PFSK-1 (cell line): ENCODE measurements at regions not wholly inside any gene's neighbourhood (a gene's known extent, or its start where the extent isn't known, plus 50 kb on each side); places are given as distances from the start of the nearest gene placed in this dataset.

ENCODE experiments used
- FOXP2 ChIP-seq: optimal IDR thresholded peaks from 2 replicates; pipeline ENCODE3; 2011; ENCODE audit warnings: borderline replicate concordance, control low read depth, inconsistent platforms; ENCODE audit not compliant: insufficient read depth; ENCODE audit errors: extremely low read length, extremely low read depth
- POLR2AphosphoS5 ChIP-seq: IDR thresholded peaks from 2 replicates; pipeline ENCODE4 v1.6.1; 2012; ENCODE audit warnings: low read depth, mild to moderate bottlenecking, control low read depth, low read length, moderate library complexity
- SIN3A ChIP-seq: IDR thresholded peaks from 2 replicates; pipeline ENCODE4 v1.6.1; 2012; ENCODE audit warnings: mild to moderate bottlenecking, low read length, moderate library complexity, borderline replicate concordance; ENCODE audit not compliant: insufficient read depth
- TAF1 ChIP-seq: IDR thresholded peaks from 2 replicates; pipeline ENCODE4 v1.6.1; 2012; ENCODE audit warnings: low read length, control low read depth, borderline replicate concordance; ENCODE audit not compliant: insufficient read depth
- TF ChIP-seq, protein P1 (sequence below), 2 experiments: IDR thresholded peaks; 2 replicates each; pipeline versions ENCODE4 v1.6.1 to v1.8.0; 2011 to 2012; ENCODE audit warnings: low read depth in 2 of 2, low read length in 2 of 2, control low read depth in 1 of 2, inconsistent platforms in 1 of 2, mild to moderate bottlenecking in 1 of 2, moderate library complexity in 1 of 2; ENCODE audit not compliant: insufficient read depth in 1 of 2

DNA sequence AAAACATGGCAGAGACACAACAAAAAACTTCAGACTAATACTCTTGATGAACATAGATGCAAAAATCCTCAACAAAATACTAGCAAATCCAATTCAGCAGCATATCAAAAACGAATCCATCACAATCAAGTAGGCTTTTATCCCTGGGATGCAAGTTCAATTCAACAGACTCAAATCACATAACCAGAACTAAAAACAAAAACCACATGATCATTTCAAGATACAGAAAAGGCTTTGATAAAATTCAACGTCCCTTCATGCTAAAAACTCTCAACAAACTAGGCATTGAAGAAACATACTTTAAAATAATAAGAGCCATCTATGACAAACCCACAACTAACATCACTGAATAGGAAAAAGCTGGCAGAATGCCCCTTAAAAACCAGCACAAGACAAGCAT is 93.6 kb downstream of the TUSC1 start:
- TF ChIP-seq, protein P1, sequence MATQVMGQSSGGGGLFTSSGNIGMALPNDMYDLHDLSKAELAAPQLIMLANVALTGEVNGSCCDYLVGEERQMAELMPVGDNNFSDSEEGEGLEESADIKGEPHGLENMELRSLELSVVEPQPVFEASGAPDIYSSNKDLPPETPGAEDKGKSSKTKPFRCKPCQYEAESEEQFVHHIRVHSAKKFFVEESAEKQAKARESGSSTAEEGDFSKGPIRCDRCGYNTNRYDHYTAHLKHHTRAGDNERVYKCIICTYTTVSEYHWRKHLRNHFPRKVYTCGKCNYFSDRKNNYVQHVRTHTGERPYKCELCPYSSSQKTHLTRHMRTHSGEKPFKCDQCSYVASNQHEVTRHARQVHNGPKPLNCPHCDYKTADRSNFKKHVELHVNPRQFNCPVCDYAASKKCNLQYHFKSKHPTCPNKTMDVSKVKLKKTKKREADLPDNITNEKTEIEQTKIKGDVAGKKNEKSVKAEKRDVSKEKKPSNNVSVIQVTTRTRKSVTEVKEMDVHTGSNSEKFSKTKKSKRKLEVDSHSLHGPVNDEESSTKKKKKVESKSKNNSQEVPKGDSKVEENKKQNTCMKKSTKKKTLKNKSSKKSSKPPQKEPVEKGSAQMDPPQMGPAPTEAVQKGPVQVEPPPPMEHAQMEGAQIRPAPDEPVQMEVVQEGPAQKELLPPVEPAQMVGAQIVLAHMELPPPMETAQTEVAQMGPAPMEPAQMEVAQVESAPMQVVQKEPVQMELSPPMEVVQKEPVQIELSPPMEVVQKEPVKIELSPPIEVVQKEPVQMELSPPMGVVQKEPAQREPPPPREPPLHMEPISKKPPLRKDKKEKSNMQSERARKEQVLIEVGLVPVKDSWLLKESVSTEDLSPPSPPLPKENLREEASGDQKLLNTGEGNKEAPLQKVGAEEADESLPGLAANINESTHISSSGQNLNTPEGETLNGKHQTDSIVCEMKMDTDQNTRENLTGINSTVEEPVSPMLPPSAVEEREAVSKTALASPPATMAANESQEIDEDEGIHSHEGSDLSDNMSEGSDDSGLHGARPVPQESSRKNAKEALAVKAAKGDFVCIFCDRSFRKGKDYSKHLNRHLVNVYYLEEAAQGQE (IDR thresholded peaks at IDR 0.05; ENCODE audit: insufficient read depth in 1 of 2, low read depth in 2 of 2, low read length in 2 of 2), result no peak

DNA sequence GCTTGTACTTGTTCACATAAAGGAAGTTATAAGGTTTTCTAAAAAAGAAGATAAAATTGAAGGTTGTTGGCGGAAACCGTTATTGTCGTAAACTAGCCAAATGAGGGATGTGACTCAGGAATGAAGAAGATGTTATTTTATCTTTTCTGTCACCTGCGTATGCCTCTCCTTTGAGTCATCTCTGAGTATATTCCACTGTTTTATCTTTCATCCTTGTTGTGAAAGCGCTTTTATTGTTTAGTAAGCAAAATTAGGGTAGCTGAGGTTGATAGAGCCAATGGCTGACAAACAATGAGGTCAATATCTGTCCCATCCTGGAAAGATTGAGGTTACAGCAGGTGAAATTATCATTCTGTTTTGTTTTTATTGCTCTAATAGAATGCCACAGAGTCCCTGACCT is 105.0 kb downstream of the TUSC1 start:
- TF ChIP-seq, protein P1 (IDR thresholded peaks at IDR 0.05; ENCODE audit: insufficient read depth in 1 of 2, low read depth in 2 of 2, low read length in 2 of 2), result no peak
- TF ChIP-seq POLR2AphosphoS5, result no peak
- TF ChIP-seq TAF1, result no peak
- no peak for TF ChIP-seq SIN3A
- TF ChIP-seq FOXP2, result no peak

DNA sequence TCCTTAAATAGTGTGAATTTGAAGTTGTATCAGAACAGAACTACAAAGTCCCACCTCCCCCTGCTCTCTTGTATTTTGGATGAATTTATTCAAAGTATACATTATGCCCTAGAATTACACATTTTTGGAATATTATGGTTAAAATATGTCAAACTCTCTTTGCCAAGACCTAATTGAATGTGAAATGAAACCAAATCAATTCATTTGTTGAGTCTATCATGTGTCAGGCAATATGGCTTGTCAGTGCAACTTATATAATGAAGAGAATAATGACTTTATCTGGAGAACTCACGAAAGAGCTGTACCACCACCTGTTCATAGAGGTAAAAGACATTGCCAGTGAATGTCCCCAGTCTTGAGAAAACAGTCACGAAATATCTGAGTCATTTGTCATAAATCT is 106.8 kb downstream of the TUSC1 start:
- TF ChIP-seq SIN3A (no peak), POLR2AphosphoS5 (no peak), TAF1 (no peak), FOXP2 (no peak)
- TF ChIP-seq, protein P1 (IDR thresholded peaks at IDR 0.05; ENCODE audit: insufficient read depth in 1 of 2, low read depth in 2 of 2, low read length in 2 of 2), result no peak

DNA sequence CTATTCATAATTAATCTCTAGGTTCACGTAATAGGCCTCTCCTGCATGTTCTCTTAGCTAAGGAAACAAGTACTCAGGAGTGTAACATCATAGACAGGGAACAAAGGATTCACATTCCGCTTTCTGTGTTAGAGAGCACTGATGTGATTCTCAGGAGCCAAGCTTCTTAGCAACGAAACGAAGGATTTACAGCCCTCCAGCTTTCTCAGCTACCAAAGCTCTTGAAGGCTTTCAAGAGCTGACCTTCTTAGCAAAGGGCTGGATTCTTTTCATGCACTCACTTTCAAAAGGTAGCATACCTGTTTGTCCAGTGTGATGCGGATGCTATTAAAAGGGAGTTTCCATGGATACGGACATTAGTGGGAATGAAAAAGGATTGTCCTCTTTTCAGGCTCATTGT is 107.4 kb downstream of the TUSC1 start:
- no peak for TF ChIP-seq POLR2AphosphoS5
- no peak for TF ChIP-seq FOXP2
- no peak for TF ChIP-seq SIN3A
- no peak for TF ChIP-seq TAF1
- TF ChIP-seq, protein P1 (IDR thresholded peaks at IDR 0.05; ENCODE audit: insufficient read depth in 1 of 2, low read depth in 2 of 2, low read length in 2 of 2), result no peak

DNA sequence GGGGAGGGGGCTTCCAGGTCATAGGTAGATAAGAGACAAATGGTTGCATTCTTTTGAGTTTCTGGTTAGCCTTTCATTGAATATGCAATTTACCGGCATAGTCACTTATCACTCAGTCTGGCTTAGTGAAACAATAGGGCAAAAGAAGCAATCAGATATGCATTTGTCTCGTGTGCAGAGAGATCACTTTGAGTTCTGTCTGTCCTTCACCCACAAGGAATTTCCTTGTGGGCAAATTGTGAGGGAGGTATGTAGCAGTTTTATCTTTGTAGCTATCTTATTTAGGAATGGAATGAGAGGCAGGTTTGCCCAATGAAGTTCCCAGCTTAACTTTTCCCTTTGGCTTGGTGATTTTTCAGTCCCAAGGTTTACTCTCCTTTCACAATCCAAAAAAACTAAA is 116.1 kb downstream of the TUSC1 start:
- no peak for TF ChIP-seq FOXP2
- TF ChIP-seq POLR2AphosphoS5, result no peak
- TF ChIP-seq TAF1, result no peak
- TF ChIP-seq SIN3A, result no peak
- TF ChIP-seq, protein P1 (IDR thresholded peaks at IDR 0.05; ENCODE audit: insufficient read depth in 1 of 2, low read depth in 2 of 2, low read length in 2 of 2), result no peak
